Spleen (tissue), 7 donors: ENCODE measurements at regions not wholly inside any gene's neighbourhood (a gene's known extent, or its start where the extent isn't known, plus 50 kb on each side); places are given as distances from the start of the nearest gene placed in this dataset.

Source experiments
- POLR2A ChIP-seq, 3 donors: fragments of 450-650 bp; IDR thresholded peaks; one replicate each; pipeline ENCODE4 v1.5.1; 2017; ENCODE audit warnings: antibody characterized with exemption in 3 of 3, mild to moderate bottlenecking in 1 of 3
- POLR2AphosphoS5 ChIP-seq, 3 donors: sonication (generic); formaldehyde crosslinking; IDR thresholded peaks; one replicate each; pipeline ENCODE4 v1.5.1; 2017; ENCODE audit warnings: antibody characterized with exemption in 3 of 3
- TF ChIP-seq, protein P1 (sequence below), 11 experiments: fragments of 200-600 bp in 7 of 11; fragments of 450-650 bp in 4 of 11; sonication (generic) in 4 of 11; IDR thresholded peaks in 8 of 11; conservative IDR thresholded peaks in 3 of 11; 1 replicate in 7 of 11; 2 replicates in 4 of 11; pipeline versions ENCODE4 v1.4.0 to v1.8.0; 2016 to 2021; ENCODE audit warnings: antibody characterized with exemption in 11 of 11, inconsistent platforms in 4 of 11, mild to moderate bottlenecking in 1 of 11
- donor health status: DM: no; HTN: no; CAD: no; lungs with moderate emphysema.
- donor health status: DM: no; HTN: no; CAD: no.
- donor health status: DM: no; HTN: no; CAD: no.

GRCh38 chr4:26074712-26075430 lies 160.9 kb downstream of the SMIM20 start:
- TF ChIP-seq, protein P1, sequence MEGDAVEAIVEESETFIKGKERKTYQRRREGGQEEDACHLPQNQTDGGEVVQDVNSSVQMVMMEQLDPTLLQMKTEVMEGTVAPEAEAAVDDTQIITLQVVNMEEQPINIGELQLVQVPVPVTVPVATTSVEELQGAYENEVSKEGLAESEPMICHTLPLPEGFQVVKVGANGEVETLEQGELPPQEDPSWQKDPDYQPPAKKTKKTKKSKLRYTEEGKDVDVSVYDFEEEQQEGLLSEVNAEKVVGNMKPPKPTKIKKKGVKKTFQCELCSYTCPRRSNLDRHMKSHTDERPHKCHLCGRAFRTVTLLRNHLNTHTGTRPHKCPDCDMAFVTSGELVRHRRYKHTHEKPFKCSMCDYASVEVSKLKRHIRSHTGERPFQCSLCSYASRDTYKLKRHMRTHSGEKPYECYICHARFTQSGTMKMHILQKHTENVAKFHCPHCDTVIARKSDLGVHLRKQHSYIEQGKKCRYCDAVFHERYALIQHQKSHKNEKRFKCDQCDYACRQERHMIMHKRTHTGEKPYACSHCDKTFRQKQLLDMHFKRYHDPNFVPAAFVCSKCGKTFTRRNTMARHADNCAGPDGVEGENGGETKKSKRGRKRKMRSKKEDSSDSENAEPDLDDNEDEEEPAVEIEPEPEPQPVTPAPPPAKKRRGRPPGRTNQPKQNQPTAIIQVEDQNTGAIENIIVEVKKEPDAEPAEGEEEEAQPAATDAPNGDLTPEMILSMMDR (IDR thresholded peaks at IDR 0.05 in 8 of 11, conservative IDR thresholded peaks at IDR 0.05 in 3 of 11): no peak
- TF ChIP-seq POLR2A (IDR thresholded peaks at IDR 0.05) (no peak), POLR2AphosphoS5 (IDR thresholded peaks at IDR 0.05) (peak in 1 of 3 donors; percentile 44)
